NCI-H2196 (cell line): ENCODE measurements at regions not wholly inside any gene's neighbourhood (a gene's known extent, or its start where the extent isn't known, plus 50 kb on each side); places are given as distances from the start of the nearest gene placed in this dataset.

ENCODE experiments used
- DNase-seq: peaks from one replicate; lab custom pipeline; 2025; ENCODE audit not compliant: unreplicated experiment; lab: John Stamatoyannopoulos, UW

- no peak for DNase-seq
Observed at GRCh38 chr6:63371104-63371715, 51.4 kb upstream of the LGSN start.

GRCh38 chr6:63372951-63373533 lies 53.3 kb upstream of the LGSN start:
- no peak for DNase-seq

- no peak for DNase-seq
Observed at GRCh38 chr6:63389191-63389844, 69.5 kb upstream of the LGSN start.

- no peak for DNase-seq
Observed at GRCh38 chr6:63391203-63391970, 71.6 kb upstream of the LGSN start.

GRCh38 chr6:63392092-63392724 lies 72.4 kb upstream of the LGSN start:
- DNase-seq, result no peak

GRCh38 chr6:63394656-63395308 lies 75.0 kb upstream of the LGSN start:
- no peak for DNase-seq

GRCh38 chr6:63395381-63395780 lies 75.6 kb upstream of the LGSN start:
- DNase-seq, result no peak

GRCh38 chr6:63403725-63404124 lies 83.9 kb upstream of the LGSN start:
- no peak for DNase-seq

- no peak for DNase-seq
Observed at GRCh38 chr6:63410435-63411426, 90.9 kb upstream of the LGSN start.

- DNase-seq, result no peak
Observed at GRCh38 chr6:63415286-63415685, 95.5 kb upstream of the LGSN start.

- no peak for DNase-seq
Observed at GRCh38 chr6:63418741-63419140, 99.0 kb upstream of the LGSN start.

GRCh38 chr6:63424636-63425035 lies 104.9 kb upstream of the LGSN start:
- DNase-seq, result no peak

GRCh38 chr6:63425493-63425892 lies 105.7 kb upstream of the LGSN start:
- no peak for DNase-seq

- DNase-seq, result no peak
Observed at GRCh38 chr6:63426844-63427243, 107.1 kb upstream of the LGSN start.

GRCh38 chr6:63427951-63428350 lies 108.2 kb upstream of the LGSN start:
- DNase-seq, result no peak

GRCh38 chr6:63430985-63431519 lies 111.3 kb upstream of the LGSN start:
- DNase-seq, result no peak

GRCh38 chr6:63434943-63435342 lies 115.2 kb upstream of the LGSN start:
- DNase-seq, result no peak

GRCh38 chr6:63436356-63436755 lies 116.6 kb upstream of the LGSN start:
- DNase-seq, result no peak

GRCh38 chr6:63437058-63437457 lies 117.3 kb upstream of the LGSN start:
- no peak for DNase-seq
